ENCODE measurements at regions not wholly inside any gene's neighbourhood (a gene's known extent, or its start where the extent isn't known, plus 50 kb on each side); places are given as distances from the start of the nearest gene placed in this dataset.

DNA sequence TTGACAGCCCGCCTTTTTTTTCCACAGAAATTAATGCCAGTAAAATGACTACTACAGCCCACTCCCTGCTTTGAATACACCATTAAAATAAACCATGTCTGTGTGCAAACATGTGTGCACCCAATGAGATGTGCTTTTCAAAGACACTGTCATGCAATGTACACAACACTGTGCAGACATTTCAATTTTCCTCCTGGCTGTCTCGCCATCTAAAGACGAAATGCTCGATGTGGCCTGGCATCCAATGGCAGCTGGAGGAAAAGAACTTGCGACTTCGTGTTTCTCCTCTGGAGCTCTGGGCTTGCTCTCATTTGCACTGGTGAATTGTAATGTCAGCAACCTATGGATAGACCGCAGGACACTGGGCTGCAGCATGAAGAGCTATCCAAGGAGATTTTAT is 147.0 kb upstream of the NAV2 start:
- Histone ChIP-seq H3K9me3 (replicated peaks; ENCODE audit: control insufficient read depth, insufficient read depth, low read depth, low read length) (no peaks in the 10 kb centered on the region), H3K27me3 (ENCODE audit: control insufficient read depth in 2 of 2, insufficient read depth in 2 of 2, low read length in 2 of 2) (peaks cover 0 to 13% of the 10 kb centered on the region in 2 experiments; a peak in 2 of 5 replicates), H4K20me1 (replicated peaks; ENCODE audit: control insufficient read depth, insufficient read depth, low read length) (no peaks in the 10 kb centered on the region), H3K9ac (ENCODE audit: insufficient read depth in 1 of 2, low read depth in 2 of 2, low read length in 2 of 2) (no peak overlapping the region), H3K27ac (ENCODE audit: extremely low read depth, low read depth, low read length) (no peak overlapping the region), H2AFZ (ENCODE audit: low read depth, low read length) (no peak overlapping the region), H3K4me2 (ENCODE audit: insufficient read depth, low read length) (no peak overlapping the region), H3K9me1 (ENCODE audit: control insufficient read depth, insufficient read depth, low read length) (no peaks in the 10 kb centered on the region), H3K36me3 (ENCODE audit: control insufficient read depth, insufficient read depth, low read length) (no peaks in the 10 kb centered on the region), H3K4me3 (no peak overlapping the region), H3K4me1 (replicated peaks in 1 of 2; ENCODE audit: control insufficient read depth in 2 of 2, insufficient read depth in 2 of 2, low read length in 2 of 2) (peaks cover 0 to 5% of the 10 kb centered on the region in 2 experiments; a peak in 1 of 5 replicates), H3K79me2 (ENCODE audit: control insufficient read depth, insufficient read depth, low read length) (no peaks in the 10 kb centered on the region)
- DNase-seq (ENCODE audit: extremely low read depth in 1 of 4, low spot score in 3 of 4) = no peak
- ChIA-PET CTCF (ENCODE audit: low intra/inter-chr PET ratio) (interaction anchor here (2.6 kb wide), 1 partner anchor 177 kb away, joined by 22 read pairs; no protein-coding TSS in a partner anchor), POLR2A (no interaction called here)
- ATAC-seq = no peak
- in situ Hi-C loops (cut with MboI) = loop anchor here (5.0 to 10.0 kb wide), 3 partner anchors 182 to 491 kb away; no protein-coding TSS in a partner anchor
- BruUV-seq (replicated peaks) = no TSS peak
- WGBS (ENCODE audit: insufficient coverage, low coverage, missing lambda C conversion rate) = 0% methylated on average over 7 of the region's 7 CpGs
- TF ChIP-seq ZNF146 (CRISPR knock-in tag; IDR thresholded peaks at IDR 0.05; ENCODE audit: unreplicated experiment) (no peak), ZNF12 (CRISPR knock-in tag; IDR thresholded peaks at IDR 0.05) (no peak), ZNF57 (CRISPR knock-in tag; IDR thresholded peaks at IDR 0.05) (no peak), FOXP1 (CRISPR knock-in tag; IDR thresholded peaks at IDR 0.05) (no peak), HOXB6 (CRISPR knock-in tag; IDR thresholded peaks at IDR 0.05; ENCODE audit: borderline replicate concordance) (no peak), PTRF (tag; IDR thresholded peaks at IDR 0.05) (no peak), POLR2AphosphoS2 (IDR thresholded peaks at IDR 0.05; ENCODE audit: low read length) (no peak), ARHGAP35 (IDR thresholded peaks at IDR 0.05; ENCODE audit: partially characterized antibody) (no peak)
- TF ChIP-seq, protein P1, sequence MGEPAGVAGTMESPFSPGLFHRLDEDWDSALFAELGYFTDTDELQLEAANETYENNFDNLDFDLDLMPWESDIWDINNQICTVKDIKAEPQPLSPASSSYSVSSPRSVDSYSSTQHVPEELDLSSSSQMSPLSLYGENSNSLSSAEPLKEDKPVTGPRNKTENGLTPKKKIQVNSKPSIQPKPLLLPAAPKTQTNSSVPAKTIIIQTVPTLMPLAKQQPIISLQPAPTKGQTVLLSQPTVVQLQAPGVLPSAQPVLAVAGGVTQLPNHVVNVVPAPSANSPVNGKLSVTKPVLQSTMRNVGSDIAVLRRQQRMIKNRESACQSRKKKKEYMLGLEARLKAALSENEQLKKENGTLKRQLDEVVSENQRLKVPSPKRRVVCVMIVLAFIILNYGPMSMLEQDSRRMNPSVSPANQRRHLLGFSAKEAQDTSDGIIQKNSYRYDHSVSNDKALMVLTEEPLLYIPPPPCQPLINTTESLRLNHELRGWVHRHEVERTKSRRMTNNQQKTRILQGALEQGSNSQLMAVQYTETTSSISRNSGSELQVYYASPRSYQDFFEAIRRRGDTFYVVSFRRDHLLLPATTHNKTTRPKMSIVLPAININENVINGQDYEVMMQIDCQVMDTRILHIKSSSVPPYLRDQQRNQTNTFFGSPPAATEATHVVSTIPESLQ (CRISPR knock-in tag; IDR thresholded peaks at IDR 0.05) = no peak
- TF ChIP-seq, protein P2, sequence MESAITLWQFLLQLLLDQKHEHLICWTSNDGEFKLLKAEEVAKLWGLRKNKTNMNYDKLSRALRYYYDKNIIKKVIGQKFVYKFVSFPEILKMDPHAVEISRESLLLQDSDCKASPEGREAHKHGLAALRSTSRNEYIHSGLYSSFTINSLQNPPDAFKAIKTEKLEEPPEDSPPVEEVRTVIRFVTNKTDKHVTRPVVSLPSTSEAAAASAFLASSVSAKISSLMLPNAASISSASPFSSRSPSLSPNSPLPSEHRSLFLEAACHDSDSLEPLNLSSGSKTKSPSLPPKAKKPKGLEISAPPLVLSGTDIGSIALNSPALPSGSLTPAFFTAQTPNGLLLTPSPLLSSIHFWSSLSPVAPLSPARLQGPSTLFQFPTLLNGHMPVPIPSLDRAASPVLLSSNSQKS (CRISPR knock-in tag; IDR thresholded peaks at IDR 0.05) = no peak
- intact Hi-C loops (cut with micrococcal nuclease) = loop anchor here (2.0 kb wide), 1 partner anchor 337 kb away; no protein-coding TSS in a partner anchor
- FAIRE-seq = no peak
